Naive B cell (primary cell): ENCODE measurements at regions not wholly inside any gene's neighbourhood (a gene's known extent, or its start where the extent isn't known, plus 50 kb on each side); places are given as distances from the start of the nearest gene placed in this dataset.

Experiments used
- ATAC-seq, 2 donors: fragments of 150-1000 bp; cut with Tn5 transposase; 2 replicates each; pipeline ENCODE4 v1.10.0; 2021; ENCODE audit warnings: low read depth in 2 of 2, mild to moderate bottlenecking in 2 of 2, moderate library complexity in 2 of 2
- DNase-seq: peaks from one replicate; pipeline ENCODE4 v3.0.0; 2022
- H3K27ac Mint-ChIP-seq, 6 donors: one replicate each; pipeline ENCODE4 v1.8.0; 2020 to 2022; ENCODE audit warnings: mild to moderate bottlenecking in 6 of 6, mixed read lengths in 6 of 6, moderate library complexity in 5 of 6, inconsistent platforms in 2 of 6
- H3K27me3 Mint-ChIP-seq, 3 donors: one replicate each; pipeline ENCODE4 v1.8.0; 2021 to 2022; ENCODE audit warnings: mixed read lengths in 3 of 3, mild to moderate bottlenecking in 1 of 3
- H3K36me3 Mint-ChIP-seq, 2 donors: one replicate each; pipeline ENCODE4 v1.8.0; 2020 to 2022; ENCODE audit warnings: mixed read lengths in 2 of 2, inconsistent platforms in 1 of 2, mild to moderate bottlenecking in 1 of 2
- H3K4me1 Mint-ChIP-seq, 3 donors: one replicate each; pipeline ENCODE4 v1.8.0; 2020 to 2022; ENCODE audit warnings: mixed read lengths in 3 of 3, inconsistent platforms in 1 of 3, mild to moderate bottlenecking in 1 of 3, moderate library complexity in 1 of 3
- H3K4me3 Mint-ChIP-seq, 8 donors: one replicate each; pipeline ENCODE4 v1.8.0; 2020 to 2022; ENCODE audit warnings: mild to moderate bottlenecking in 8 of 8, mixed read lengths in 8 of 8, moderate library complexity in 8 of 8, inconsistent platforms in 2 of 8
- H3K9me3 Mint-ChIP-seq, 7 donors: one replicate each; pipeline ENCODE4 v1.8.0; 2020 to 2022; ENCODE audit warnings: mixed read lengths in 7 of 7, mild to moderate bottlenecking in 5 of 7, inconsistent platforms in 2 of 7, moderate library complexity in 1 of 7

DNA sequence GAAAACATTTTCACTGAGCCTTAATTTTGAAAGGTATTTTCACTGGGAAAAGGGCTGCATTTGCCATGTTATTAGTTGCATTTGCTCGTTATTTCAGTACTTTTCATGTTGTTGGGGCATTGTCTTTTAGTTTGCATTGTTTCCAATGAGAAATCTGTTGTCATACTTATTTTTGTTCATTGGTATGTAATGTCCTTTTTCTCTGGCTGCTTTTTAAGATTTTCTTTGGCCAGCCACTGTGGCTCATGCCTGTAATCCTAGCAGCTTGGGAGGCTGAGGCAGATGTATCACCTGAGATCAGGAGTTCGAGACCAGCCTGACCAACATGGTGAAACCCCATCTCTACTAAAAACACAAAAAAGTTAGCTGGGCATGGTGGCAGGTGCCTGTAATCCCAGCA is 379.9 kb downstream of the SAMD5 start:
- H3K9me3 Mint-ChIP-seq = peaks cover 0 to 20% (median 3%) of the 10 kb centered on the region in 7 donors
- DNase-seq (no peak), ATAC-seq (no peak)
- no peaks in the 10 kb centered on the region for H3K27me3 Mint-ChIP-seq
- H3K4me3 Mint-ChIP-seq = no peak overlapping the region
- no peaks in the 10 kb centered on the region for H3K4me1 Mint-ChIP-seq
- no peak overlapping the region for H3K27ac Mint-ChIP-seq
- H3K36me3 Mint-ChIP-seq = peaks cover 0 to 7% of the 10 kb centered on the region in 2 donors

DNA sequence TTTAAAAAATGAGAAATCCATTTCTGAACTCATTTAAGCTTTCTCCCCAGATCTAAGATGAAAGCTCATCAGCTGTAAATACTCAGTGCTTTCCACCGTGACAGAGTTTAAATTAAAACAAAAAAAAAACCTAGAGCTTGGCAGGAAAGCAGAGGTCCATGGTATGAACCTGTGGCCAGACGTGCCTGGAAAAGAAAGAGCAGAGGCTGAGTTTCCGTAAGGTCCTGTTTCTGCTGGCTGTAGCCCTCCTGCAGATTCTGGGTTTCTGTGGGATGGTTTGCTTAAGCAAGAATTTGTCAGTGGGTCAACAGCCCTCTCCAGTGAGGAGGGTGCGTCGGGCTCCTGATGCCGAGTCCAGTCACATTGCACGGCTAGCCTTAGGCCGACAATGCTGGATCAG is 383.2 kb downstream of the SAMD5 start:
- no peak overlapping the region for H3K27ac Mint-ChIP-seq
- H3K36me3 Mint-ChIP-seq = peaks cover 0 to 7% of the 10 kb centered on the region in 2 donors
- H3K4me3 Mint-ChIP-seq = no peak overlapping the region

DNA sequence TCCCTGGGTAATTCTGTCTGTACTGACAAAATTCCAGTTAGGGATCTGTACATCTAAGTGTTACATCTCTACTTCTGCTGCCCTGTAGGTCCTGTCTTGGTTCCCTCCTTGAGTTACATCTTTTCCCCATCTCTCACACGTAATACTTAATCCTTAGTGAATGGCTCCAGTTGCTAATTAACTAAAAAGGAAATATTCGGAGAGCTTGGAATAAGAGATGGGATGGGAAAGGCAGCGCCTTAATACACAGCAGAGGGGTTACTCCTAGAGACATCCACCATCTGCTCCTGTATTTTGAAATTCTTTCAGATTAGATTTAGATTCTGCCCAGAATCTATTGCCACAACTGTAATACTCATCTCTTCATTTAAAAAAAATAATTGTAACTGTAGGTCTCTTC is 384.0 kb downstream of the SAMD5 start:
- H3K9me3 Mint-ChIP-seq = peaks cover 2 to 13% (median 5%) of the 10 kb centered on the region in 7 donors
- H3K4me1 Mint-ChIP-seq = no peaks in the 10 kb centered on the region
- DNase-seq (no peak), ATAC-seq (no peak)
- H3K27ac Mint-ChIP-seq = no peak overlapping the region
- H3K36me3 Mint-ChIP-seq = peaks cover 0 to 7% of the 10 kb centered on the region in 2 donors
- no peaks in the 10 kb centered on the region for H3K27me3 Mint-ChIP-seq
- no peak overlapping the region for H3K4me3 Mint-ChIP-seq

More for the DNA sequence above, 383.2 kb downstream of the SAMD5 start:
- Mint-ChIP-seq H3K4me1 (no peaks in the 10 kb centered on the region), H3K9me3 (peaks cover 2 to 20% (median 5%) of the 10 kb centered on the region in 7 donors), H3K27me3 (no peaks in the 10 kb centered on the region)
- no peak for DNase-seq
- no peak for ATAC-seq

DNA sequence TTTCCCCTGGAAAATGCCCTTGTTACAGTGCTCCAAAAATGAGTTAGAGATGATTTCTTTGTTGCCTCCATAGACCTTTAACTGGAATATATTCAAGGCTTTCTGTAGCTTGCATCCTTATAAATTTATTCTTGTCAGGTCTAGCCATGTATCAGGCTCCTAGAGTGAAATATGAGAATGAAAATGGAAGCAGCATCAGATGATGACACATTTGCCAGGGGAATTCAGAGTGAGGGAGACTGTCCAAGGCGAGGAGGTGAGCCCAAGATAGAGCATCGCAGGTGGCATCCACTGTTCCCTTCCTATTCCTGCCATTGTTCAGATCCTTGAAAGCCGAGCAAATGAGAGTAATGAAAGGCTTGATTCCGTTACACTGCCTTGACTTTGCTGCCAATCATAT is 386.8 kb downstream of the SAMD5 start:
- H3K4me1 Mint-ChIP-seq = no peaks in the 10 kb centered on the region
- H3K36me3 Mint-ChIP-seq = no peaks in the 10 kb centered on the region
- peaks cover 0 to 3% (median 2%) of the 10 kb centered on the region in 7 donors for H3K9me3 Mint-ChIP-seq
- H3K4me3 Mint-ChIP-seq = no peak overlapping the region
- H3K27ac Mint-ChIP-seq = no peak overlapping the region
- no peak for DNase-seq
- ATAC-seq = no peak
- no peaks in the 10 kb centered on the region for H3K27me3 Mint-ChIP-seq

DNA sequence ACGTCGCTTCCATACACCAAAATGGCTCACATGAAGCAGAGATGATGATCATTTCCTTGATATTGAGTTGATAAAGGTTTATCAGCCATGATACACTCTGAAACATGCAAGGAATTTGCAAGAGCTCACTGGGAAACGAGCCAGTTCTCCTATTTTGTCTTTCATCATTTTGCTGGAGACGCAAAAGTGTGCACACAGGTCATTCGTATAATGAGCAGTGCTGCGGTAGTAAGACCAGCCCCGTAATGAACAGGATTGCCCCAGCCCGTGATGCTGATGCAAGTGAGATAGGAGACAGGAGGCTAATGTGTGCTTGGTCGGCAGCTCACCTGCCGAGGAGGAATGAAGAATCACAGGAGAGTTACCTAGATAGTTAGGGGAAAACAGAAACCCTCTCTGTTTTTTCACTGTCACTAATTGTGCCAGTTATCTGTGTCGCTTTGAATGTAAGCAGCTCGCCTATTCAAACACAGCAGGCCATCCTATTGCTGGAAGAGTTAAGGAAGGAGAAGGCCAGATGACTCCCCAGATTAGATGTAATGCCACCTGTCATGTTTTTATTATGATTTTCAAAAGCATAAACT is 391.8 kb downstream of the SAMD5 start:
- DNase-seq (no peak), ATAC-seq (no peak)
- peaks cover 0 to 4% (median 2%) of the 10 kb centered on the region in 7 donors for H3K9me3 Mint-ChIP-seq
- H3K27me3 Mint-ChIP-seq = no peaks in the 10 kb centered on the region
- no peaks in the 10 kb centered on the region for H3K36me3 Mint-ChIP-seq
- no peaks in the 10 kb centered on the region for H3K4me1 Mint-ChIP-seq
- H3K4me3 Mint-ChIP-seq = no peak overlapping the region
- peak overlapping the region in 1 of 6 donors; percentile 2 for H3K27ac Mint-ChIP-seq

DNA sequence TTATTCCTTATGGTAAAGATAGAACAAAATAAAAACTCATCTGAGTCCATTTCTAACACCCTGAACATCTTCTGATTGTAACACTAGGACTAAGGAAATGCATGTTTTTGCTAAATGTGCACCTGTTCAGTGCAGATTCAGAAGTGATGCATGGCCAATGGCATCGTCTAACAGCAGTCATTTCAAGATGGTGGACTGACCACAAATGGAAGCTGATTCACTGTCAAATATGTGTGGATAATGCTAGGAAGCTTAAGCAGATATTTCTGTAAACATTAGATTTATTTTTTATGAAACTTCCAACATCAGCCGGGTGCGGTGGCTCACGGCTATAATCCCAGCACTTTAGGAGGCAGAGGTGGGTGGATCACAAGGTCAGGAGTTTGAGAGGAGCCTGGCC is 394.8 kb downstream of the SAMD5 start:
- ATAC-seq (no peak), DNase-seq (no peak)
- Mint-ChIP-seq H3K27me3 (no peaks in the 10 kb centered on the region), H3K9me3 (peaks cover 0 to 4% (median 0%) of the 10 kb centered on the region in 7 donors), H3K4me3 (peak overlapping the region in 1 of 8 donors; percentile 42), H3K27ac (no peak overlapping the region), H3K36me3 (no peaks in the 10 kb centered on the region), H3K4me1 (no peaks in the 10 kb centered on the region)

DNA sequence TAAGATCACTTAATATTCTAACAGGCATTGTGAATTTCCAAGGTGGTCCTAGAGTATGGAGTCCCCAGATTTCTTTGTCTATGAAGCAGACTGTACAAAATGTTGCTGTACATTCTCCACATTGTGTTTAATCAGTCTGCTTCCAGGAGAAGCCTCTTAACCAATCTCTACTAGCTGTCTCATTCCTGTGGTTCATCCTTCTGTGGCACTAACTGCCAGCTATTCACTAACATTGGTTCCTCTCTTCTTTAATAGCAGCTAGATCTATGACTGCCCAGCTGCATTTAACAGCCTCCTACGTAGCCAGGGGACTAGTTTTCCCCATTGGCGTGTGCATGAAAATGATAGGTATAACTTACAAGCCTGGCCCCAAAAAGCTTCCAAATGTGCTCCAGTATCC is 395.4 kb downstream of the SAMD5 start:
- DNase-seq (no peak), ATAC-seq (no peak)
- peaks cover 0 to 4% (median 0%) of the 10 kb centered on the region in 7 donors for H3K9me3 Mint-ChIP-seq
- no peak overlapping the region for H3K4me3 Mint-ChIP-seq
- no peaks in the 10 kb centered on the region for H3K36me3 Mint-ChIP-seq
- no peak overlapping the region for H3K27ac Mint-ChIP-seq
- H3K4me1 Mint-ChIP-seq = no peaks in the 10 kb centered on the region
- H3K27me3 Mint-ChIP-seq = no peaks in the 10 kb centered on the region

DNA sequence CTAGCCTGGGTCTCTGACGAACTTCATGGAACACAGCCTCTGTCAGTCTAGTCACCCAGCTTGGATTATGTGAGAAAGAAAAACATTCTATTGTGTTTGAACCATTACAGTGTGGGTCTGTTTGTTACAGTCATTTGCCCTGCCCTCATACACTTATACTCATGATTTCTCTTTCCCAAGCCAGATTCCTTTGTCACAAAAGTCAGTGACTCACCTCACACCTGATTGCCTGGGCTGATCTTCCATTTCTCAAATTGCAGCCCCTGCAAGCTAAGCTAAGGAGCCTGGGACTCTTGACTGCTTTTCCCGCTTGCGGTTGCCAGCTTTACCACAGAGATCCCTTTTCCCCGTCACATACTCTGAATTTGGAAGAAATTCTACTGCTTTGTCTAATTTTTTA is 395.9 kb downstream of the SAMD5 start:
- Mint-ChIP-seq H3K4me3 (no peak overlapping the region), H3K27ac (no peak overlapping the region), H3K36me3 (no peaks in the 10 kb centered on the region), H3K9me3 (peaks cover 0 to 4% (median 0%) of the 10 kb centered on the region in 7 donors), H3K4me1 (no peaks in the 10 kb centered on the region), H3K27me3 (no peaks in the 10 kb centered on the region)
- ATAC-seq = no peak
- no peak for DNase-seq

DNA sequence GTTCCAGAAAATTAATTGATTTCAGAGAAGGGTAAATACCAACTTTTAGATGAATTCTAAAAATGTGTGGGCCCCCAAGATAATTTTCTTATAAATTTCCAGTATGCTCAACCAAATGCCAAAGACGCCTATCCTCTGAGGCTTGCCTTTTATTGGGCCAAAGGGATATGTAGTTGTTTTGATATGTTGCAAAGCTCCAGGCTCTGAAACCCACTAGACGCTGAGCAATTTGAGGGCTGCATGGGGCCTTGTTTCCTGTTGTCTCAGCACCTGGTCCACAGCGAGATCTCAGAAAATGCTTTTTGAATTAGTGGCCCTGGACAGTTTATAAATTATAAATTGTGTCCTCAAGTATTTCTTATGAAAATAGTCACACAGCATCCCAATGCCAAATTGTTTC is 397.2 kb downstream of the SAMD5 start:
- ATAC-seq = no peak
- H3K27me3 Mint-ChIP-seq = no peaks in the 10 kb centered on the region
- H3K4me1 Mint-ChIP-seq = no peaks in the 10 kb centered on the region
- no peaks in the 10 kb centered on the region for H3K9me3 Mint-ChIP-seq
- H3K27ac Mint-ChIP-seq = no peak overlapping the region
- H3K4me3 Mint-ChIP-seq = no peak overlapping the region
- DNase-seq = no peak
- no peaks in the 10 kb centered on the region for H3K36me3 Mint-ChIP-seq

DNA sequence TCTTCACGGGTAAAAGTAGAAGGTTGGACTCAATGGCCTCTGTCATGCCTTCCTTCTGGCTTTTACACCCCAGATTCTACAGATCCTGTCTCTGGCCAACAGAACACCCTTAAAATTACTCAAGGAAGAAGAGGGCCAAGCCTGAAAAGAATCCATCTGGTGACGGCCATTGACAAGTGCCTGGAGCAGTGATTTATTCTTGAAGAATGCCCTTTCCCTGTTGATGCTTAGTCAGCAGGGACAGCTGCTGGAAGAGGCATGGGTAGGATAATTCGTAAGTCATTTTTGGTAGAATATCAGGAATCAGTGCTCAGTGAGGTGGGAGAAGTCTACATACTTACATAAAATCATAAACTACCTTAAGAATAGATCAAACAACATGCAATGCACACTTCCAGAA is 397.9 kb downstream of the SAMD5 start:
- Mint-ChIP-seq H3K27me3 (no peaks in the 10 kb centered on the region), H3K36me3 (no peaks in the 10 kb centered on the region), H3K4me3 (no peak overlapping the region), H3K9me3 (no peaks in the 10 kb centered on the region), H3K4me1 (no peaks in the 10 kb centered on the region), H3K27ac (no peak overlapping the region)
- ATAC-seq = no peak
- no peak for DNase-seq

DNA sequence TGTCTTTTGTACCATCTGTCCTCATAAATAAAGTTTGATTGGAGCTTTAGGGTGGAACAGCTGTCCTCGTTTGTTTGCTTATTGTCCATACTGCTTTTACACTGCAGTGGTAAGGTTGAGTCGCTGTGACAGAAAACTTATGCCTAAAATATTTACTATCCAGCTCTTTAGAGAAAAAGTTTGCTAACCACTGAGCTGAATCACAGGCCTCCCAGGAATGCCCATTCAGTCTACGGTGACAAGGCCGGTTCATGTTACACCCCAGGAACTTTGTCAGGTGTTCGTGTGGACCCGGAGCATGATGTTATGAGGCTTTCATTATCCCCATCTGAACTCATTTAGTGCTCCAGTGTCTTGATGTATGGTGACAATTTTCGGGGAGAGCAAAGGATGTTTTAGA is 401.1 kb downstream of the SAMD5 start:
- no peaks in the 10 kb centered on the region for H3K36me3 Mint-ChIP-seq
- no peak overlapping the region for H3K27ac Mint-ChIP-seq
- H3K4me3 Mint-ChIP-seq = no peak overlapping the region
- DNase-seq (no peak), ATAC-seq (no peak)
- no peaks in the 10 kb centered on the region for H3K4me1 Mint-ChIP-seq
- H3K9me3 Mint-ChIP-seq = peaks cover 0 to 6% (median 2%) of the 10 kb centered on the region in 7 donors
- no peaks in the 10 kb centered on the region for H3K27me3 Mint-ChIP-seq

DNA sequence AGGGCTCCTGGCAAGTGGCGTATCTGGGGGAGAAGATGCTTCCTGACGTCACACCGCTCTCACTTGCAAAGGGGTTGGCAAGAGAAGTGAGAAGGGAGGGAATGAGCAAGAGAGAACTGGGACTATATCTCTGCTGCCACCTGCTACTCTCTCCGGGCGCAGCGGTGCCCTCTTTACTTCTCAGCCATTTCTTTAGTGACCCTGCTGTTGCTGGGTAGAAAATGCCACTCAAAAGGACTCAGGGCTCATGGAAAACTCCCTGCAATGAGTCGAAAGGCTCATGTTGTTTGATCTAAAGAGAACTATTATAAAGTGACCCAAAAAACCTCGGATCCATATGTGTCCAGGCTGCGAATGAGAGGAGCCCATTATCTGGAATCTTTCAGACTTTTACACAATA is 401.8 kb downstream of the SAMD5 start:
- ATAC-seq (no peak), DNase-seq (no peak)
- Mint-ChIP-seq H3K27me3 (no peaks in the 10 kb centered on the region), H3K36me3 (no peaks in the 10 kb centered on the region), H3K27ac (no peak overlapping the region), H3K4me3 (no peak overlapping the region), H3K4me1 (no peaks in the 10 kb centered on the region), H3K9me3 (peaks cover 0 to 6% (median 2%) of the 10 kb centered on the region in 7 donors)

DNA sequence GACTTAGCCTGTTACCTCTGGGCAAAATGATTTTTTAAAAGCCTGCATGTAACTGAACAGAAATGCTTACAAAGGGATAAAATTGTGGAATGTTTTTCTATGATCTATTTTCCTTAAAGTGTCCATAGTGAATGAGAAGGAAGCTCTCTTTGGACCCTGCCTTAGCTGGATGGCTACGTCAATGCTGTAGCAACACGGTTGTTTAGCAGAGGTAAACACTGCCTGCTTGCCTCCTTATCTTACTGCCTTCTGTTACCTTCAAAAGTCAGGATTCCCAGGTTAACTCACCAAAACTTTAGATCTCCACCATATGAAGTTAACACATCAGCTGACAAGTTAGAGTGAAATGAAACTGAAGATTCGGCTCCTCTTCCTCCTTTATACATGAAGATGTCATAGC is 402.6 kb downstream of the SAMD5 start:
- Mint-ChIP-seq H3K27ac (no peak overlapping the region), H3K9me3 (peaks cover 0 to 6% (median 2%) of the 10 kb centered on the region in 7 donors), H3K4me3 (no peak overlapping the region), H3K36me3 (no peaks in the 10 kb centered on the region), H3K4me1 (no peaks in the 10 kb centered on the region), H3K27me3 (no peaks in the 10 kb centered on the region)
- ATAC-seq (no peak), DNase-seq (no peak)

DNA sequence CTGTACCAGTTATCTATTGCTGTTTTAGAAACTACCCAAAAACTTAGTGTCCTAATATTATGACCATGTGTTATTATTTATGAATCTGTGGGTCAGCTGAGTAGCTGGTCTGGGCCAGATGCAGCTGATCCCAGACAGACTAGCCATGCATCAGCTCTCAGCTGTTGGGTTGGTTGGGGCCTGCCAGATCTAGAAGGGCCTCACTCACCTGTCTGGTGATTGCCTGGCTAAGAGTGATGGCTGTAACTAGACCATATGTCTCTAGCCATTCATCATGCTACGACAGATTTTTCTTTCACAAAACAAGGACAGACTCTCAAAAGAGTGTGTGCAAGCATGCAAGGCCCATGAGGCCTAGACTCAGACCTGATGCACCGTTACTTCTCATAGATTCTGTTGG is 403.2 kb downstream of the SAMD5 start:
- ATAC-seq = no peak
- no peak overlapping the region for H3K4me3 Mint-ChIP-seq
- H3K27ac Mint-ChIP-seq = no peak overlapping the region
- no peaks in the 10 kb centered on the region for H3K27me3 Mint-ChIP-seq
- peaks cover 0 to 6% (median 2%) of the 10 kb centered on the region in 7 donors for H3K9me3 Mint-ChIP-seq
- H3K4me1 Mint-ChIP-seq = no peaks in the 10 kb centered on the region
- no peak for DNase-seq
- H3K36me3 Mint-ChIP-seq = no peaks in the 10 kb centered on the region

DNA sequence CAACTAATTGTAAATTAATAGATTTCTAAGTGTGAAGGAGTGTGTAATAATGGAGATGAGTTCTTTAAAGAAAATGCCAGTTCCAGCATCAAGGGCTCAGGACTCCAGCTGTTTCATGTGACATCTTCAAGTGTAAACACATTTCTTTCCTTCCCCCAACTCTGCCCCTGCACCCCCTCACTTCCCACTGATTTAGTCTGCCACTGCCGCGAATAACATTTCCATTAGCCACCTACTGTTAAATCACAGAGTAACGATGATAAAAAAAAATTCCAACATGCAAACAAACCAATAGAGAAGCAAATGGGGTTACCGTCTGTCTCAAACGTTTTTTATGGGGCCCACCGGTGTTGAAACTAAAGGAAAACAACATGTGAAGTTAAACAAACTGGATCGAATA is 414.3 kb downstream of the SAMD5 start:
- peaks cover 4 to 41% (median 20%) of the 10 kb centered on the region in 7 donors for H3K9me3 Mint-ChIP-seq
- H3K36me3 Mint-ChIP-seq = no peaks in the 10 kb centered on the region
- DNase-seq = no peak
- no peaks in the 10 kb centered on the region for H3K27me3 Mint-ChIP-seq
- H3K4me1 Mint-ChIP-seq = no peaks in the 10 kb centered on the region
- H3K27ac Mint-ChIP-seq = no peak overlapping the region
- no peak overlapping the region for H3K4me3 Mint-ChIP-seq
- no peak for ATAC-seq
